GM23248 (cell line): ENCODE measurements at regions not wholly inside any gene's neighbourhood (a gene's known extent, or its start where the extent isn't known, plus 50 kb on each side); places are given as distances from the start of the nearest gene placed in this dataset.

Source experiments
- EZH2 ChIP-seq: fragments of 200-600 bp; sonication (generic); IDR thresholded peaks from 2 replicates; pipeline ENCODE4 v1.6.1; 2018; ENCODE audit warnings: antibody characterized with exemption, mild to moderate bottlenecking; ENCODE audit not compliant: insufficient read depth, poor library complexity, severe bottlenecking
- EZH2phosphoT487 ChIP-seq: fragments of 200-600 bp; sonication (generic); IDR thresholded peaks from 2 replicates; pipeline ENCODE4 v1.6.1; 2018; ENCODE audit warnings: antibody characterized with exemption, moderate library complexity, mild to moderate bottlenecking, low read depth; ENCODE audit not compliant: insufficient read depth

DNA sequence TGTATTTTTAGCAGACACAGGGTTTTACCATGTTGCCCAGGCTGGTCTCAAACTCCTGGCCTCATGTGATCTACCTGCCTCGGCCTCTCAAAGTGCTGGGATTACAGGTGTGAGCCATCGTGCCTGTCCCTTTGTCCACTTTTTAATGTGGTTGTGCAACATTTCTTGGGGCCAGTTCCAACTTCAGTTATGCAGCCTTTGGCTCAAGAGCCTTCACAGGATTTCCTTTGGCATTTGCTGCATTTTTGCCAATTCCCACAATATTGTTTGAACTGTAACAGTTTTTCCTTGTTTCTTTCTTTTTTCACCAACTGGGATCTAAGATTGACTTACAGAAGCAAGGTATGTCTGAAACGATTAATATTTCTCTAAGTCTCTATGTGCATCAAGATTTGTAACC is 63.6 kb downstream of the EDN1 start:
- TF ChIP-seq EZH2 (no peak), EZH2phosphoT487 (no peak)
